Immature natural killer cell (primary cell): ENCODE measurements at regions not wholly inside any gene's neighbourhood (a gene's known extent, or its start where the extent isn't known, plus 50 kb on each side); places are given as distances from the start of the nearest gene placed in this dataset.

Source experiments
- DNase-seq, 3 donors: peaks; one replicate each; pipeline ENCODE4 v3.0.0; 2022; ENCODE audit warnings: mixed read lengths in 1 of 3
- H3K27ac Mint-ChIP-seq, 6 donors: one replicate each; pipeline ENCODE4 v1.8.0; 2020; ENCODE audit warnings: mixed read lengths in 6 of 6, mild to moderate bottlenecking in 5 of 6, inconsistent platforms in 4 of 6, moderate library complexity in 3 of 6
- H3K27me3 Mint-ChIP-seq, 3 donors: one replicate each; pipeline ENCODE4 v1.8.0; 2020 to 2021; ENCODE audit warnings: low read depth in 3 of 3, mild to moderate bottlenecking in 3 of 3, mixed read lengths in 3 of 3, moderate library complexity in 3 of 3, inconsistent platforms in 1 of 3
- H3K36me3 Mint-ChIP-seq, 3 donors: one replicate each; pipeline ENCODE4 v1.8.0; 2020; ENCODE audit warnings: mixed read lengths in 3 of 3, inconsistent platforms in 2 of 3, mild to moderate bottlenecking in 2 of 3
- H3K4me1 Mint-ChIP-seq, 2 donors: one replicate each; pipeline ENCODE4 v1.8.0; 2020; ENCODE audit warnings: inconsistent platforms in 2 of 2, mild to moderate bottlenecking in 2 of 2, mixed read lengths in 2 of 2, moderate library complexity in 1 of 2
- H3K4me3 Mint-ChIP-seq, 5 donors: one replicate each; pipeline ENCODE4 v1.8.0; 2020; ENCODE audit warnings: mild to moderate bottlenecking in 5 of 5, mixed read lengths in 5 of 5, inconsistent platforms in 3 of 5, moderate library complexity in 3 of 5
- H3K9me3 Mint-ChIP-seq, 6 donors: one replicate each; pipeline ENCODE4 v1.8.0; 2020; ENCODE audit warnings: mild to moderate bottlenecking in 6 of 6, mixed read lengths in 6 of 6, inconsistent platforms in 4 of 6, moderate library complexity in 3 of 6

DNA sequence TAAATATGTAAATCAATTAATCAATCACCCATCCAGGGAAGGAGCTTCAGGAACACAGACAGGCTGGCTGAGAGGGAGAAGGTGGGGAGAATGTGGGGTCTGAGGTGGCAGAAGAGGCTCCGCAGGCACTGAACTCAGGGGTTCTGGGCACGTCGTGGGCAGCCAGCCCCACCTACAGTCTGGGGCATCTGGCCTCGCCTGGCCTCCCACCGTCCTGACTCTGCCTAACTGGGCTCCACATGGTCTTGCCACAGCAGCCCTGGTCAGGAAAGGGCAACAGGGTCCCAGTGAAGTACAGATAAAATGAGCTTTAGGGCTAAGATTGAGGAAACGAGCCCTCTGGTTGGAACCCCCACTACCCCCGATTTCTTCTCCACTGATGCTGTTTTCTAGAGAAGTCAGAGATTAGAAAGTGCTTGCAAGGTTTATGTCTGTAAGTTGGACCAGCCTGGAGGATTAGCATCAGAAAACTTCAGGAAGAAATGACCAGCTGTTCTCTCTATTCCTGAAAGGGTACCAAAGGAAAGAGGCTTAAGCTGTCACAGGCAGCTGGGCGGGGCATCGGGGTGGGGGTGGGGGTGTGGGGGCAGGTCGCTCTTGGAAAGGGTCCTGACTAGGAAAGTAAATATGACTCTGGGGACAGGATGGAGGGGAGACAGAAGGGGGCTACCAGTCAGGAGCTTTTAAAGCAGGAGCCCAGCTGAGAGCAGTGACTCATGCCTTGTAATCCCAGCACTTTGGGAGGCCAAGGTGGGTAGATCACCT, 261.7 kb downstream of the BUD13 start:
- H3K9me3 Mint-ChIP-seq = peaks cover 0 to 2% (median 0%) of the 10 kb centered on the region in 6 donors
- H3K4me3 Mint-ChIP-seq = no peak overlapping the region
- H3K27me3 Mint-ChIP-seq = peaks cover 4 to 11% (median 7%) of the 10 kb centered on the region in 3 donors
- no peaks in the 10 kb centered on the region for H3K36me3 Mint-ChIP-seq
- H3K27ac Mint-ChIP-seq = no peak overlapping the region
- no peaks in the 10 kb centered on the region for H3K4me1 Mint-ChIP-seq
- no peak for DNase-seq

DNA sequence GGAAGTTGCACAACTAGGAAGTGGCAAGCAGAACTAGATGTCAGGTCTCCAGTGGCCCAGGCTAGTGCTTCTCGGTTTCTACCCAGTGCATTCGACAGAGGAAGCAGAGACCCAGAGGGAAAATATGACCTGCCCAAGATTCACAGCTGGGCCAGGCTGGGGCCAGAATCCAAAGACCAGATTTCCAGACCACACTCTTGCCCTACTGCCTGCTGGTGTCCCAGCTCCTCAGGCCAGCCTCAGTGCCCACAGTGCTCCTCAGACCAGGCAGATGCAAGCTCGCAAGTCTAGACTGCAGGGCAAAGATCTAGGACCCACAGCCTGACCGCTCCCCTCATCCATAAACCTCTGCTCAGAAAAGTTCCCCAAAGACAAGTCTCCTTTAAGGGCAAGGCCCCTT, 262.6 kb downstream of the BUD13 start:
- H3K27me3 Mint-ChIP-seq = peaks cover 6 to 11% (median 7%) of the 10 kb centered on the region in 3 donors
- no peaks in the 10 kb centered on the region for H3K36me3 Mint-ChIP-seq
- no peak for DNase-seq
- H3K4me3 Mint-ChIP-seq = no peak overlapping the region
- H3K9me3 Mint-ChIP-seq = peaks cover 0 to 2% (median 0%) of the 10 kb centered on the region in 6 donors
- H3K4me1 Mint-ChIP-seq = no peaks in the 10 kb centered on the region
- H3K27ac Mint-ChIP-seq = no peak overlapping the region

DNA sequence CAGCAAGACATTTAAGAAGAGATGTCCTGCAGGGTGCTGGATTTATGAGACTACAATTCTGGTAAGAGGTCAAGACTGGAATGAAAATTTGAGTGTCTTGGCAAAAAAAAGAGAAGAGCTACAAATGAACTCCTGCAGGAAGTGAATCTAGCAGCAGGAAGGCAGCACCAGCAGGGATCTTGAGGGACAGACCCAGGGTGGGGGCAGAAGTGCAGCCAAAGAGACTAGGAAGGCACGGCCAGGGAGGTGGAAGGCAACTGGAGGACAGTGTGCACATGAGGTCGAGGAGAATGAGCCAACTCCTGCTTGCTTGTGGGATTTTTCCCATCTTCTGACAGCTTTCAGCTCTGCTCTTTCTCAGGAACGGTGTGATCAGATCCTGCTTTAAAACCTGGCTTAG, 263.2 kb downstream of the BUD13 start:
- H3K4me1 Mint-ChIP-seq = no peaks in the 10 kb centered on the region
- no peak overlapping the region for H3K27ac Mint-ChIP-seq
- DNase-seq = no peak
- H3K9me3 Mint-ChIP-seq = peaks cover 0 to 2% (median 0%) of the 10 kb centered on the region in 6 donors
- H3K36me3 Mint-ChIP-seq = no peaks in the 10 kb centered on the region
- H3K27me3 Mint-ChIP-seq = peaks cover 6 to 11% (median 7%) of the 10 kb centered on the region in 3 donors
- H3K4me3 Mint-ChIP-seq = no peak overlapping the region

DNA sequence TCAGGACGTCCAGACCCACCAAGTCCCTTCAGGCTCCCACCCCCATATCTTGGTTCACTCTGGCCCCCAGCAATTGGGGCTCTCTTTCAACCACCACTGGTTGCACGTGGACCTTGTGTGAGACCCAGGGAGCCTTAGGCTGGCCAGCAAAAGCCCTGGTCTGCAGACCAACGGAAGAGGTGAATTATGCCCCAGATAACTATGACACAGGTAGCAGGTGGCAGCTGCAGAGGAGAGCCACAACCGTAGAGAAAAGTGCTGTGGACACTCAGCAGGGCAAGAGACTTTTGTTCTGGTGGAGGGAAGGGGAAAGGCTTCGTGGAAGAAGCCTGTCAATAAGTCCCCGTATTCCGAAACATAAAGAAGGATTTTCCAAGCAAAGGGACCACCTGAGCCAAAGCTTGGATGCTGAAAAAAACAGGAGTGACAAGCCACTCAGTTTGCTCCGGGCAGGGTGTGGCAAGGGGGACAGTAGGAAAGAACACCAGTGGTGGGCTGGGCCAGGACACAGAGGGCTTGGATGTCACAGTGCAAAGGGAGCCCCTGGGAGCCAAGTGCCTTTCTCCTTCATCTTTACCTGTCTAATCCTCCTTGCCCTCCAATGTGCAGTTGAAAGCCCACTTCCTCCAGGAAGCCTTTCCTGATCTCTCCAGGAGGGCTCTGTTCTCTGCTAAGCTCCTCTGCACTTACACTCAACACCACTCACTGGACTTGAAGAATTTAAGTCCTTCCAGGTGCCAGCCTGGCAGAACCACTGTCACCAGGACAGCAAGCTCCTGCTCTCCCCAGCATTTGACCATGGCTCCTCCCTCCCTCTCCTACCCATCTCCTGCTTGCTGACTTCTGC, 264.7 kb downstream of the BUD13 start:
- no peak overlapping the region for H3K27ac Mint-ChIP-seq
- DNase-seq = no peak
- no peaks in the 10 kb centered on the region for H3K4me1 Mint-ChIP-seq
- H3K27me3 Mint-ChIP-seq = peaks cover 7 to 10% (median 8%) of the 10 kb centered on the region in 3 donors
- no peaks in the 10 kb centered on the region for H3K36me3 Mint-ChIP-seq
- H3K4me3 Mint-ChIP-seq = no peak overlapping the region
- H3K9me3 Mint-ChIP-seq = peaks cover 0 to 2% (median 0%) of the 10 kb centered on the region in 6 donors

DNA sequence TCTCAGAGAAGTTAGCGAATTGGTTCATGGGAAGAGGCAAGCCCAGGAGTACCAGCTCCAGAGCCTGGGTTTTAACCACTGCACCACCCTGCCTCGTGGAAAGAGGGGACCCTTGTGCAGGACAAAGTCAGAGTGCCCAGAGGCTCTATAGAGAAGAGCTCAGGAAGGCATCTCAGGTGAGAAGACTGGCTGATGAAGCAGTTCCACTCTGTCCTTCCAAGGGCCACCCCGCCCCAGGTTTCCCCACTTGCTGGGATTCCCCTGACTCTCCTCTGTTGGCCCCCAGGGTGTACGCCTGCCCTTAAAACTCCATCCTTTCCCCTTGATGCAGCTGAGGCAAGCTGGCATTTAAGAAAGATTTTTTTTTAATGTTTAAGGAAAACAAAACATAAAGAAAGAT, 265.8 kb downstream of the BUD13 start:
- Mint-ChIP-seq H3K27ac (no peak overlapping the region), H3K9me3 (peaks cover 0 to 2% (median 0%) of the 10 kb centered on the region in 6 donors), H3K27me3 (peaks cover 8 to 19% (median 8%) of the 10 kb centered on the region in 3 donors), H3K36me3 (no peaks in the 10 kb centered on the region), H3K4me1 (no peaks in the 10 kb centered on the region), H3K4me3 (no peak overlapping the region)
- DNase-seq = no peak

DNA sequence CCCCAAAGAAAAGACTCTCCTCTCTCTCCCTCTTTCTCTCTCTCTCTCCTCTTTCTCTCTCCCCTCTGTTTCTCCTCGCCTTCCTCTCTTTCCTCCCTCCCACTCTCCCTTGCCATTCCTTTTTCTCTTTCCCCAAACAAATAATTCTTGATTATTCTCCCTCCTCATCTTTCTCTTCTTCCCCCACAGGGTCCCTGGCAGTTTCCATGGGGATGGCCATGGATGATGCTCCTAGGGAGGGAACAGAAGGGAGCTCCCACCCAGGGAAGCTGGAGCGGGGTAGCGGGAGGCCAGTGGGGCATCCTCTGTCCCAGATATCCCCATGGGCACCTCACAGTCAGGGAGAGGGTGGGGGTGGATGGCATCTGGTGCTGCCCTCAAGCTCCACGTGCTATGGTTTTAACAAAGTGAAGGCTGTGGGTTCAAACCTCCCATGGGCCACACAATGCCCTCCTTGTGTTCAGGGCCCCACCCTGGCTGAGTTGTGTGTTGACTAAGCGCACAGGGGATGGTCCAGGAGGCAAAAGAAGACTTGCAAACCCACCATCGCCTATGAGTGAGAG, 266.4 kb downstream of the BUD13 start:
- Mint-ChIP-seq H3K4me1 (no peaks in the 10 kb centered on the region), H3K36me3 (no peaks in the 10 kb centered on the region), H3K27me3 (peaks cover 8 to 25% (median 8%) of the 10 kb centered on the region in 3 donors), H3K27ac (no peak overlapping the region), H3K4me3 (no peak overlapping the region), H3K9me3 (peaks cover 0 to 2% (median 0%) of the 10 kb centered on the region in 6 donors)
- no peak for DNase-seq

DNA sequence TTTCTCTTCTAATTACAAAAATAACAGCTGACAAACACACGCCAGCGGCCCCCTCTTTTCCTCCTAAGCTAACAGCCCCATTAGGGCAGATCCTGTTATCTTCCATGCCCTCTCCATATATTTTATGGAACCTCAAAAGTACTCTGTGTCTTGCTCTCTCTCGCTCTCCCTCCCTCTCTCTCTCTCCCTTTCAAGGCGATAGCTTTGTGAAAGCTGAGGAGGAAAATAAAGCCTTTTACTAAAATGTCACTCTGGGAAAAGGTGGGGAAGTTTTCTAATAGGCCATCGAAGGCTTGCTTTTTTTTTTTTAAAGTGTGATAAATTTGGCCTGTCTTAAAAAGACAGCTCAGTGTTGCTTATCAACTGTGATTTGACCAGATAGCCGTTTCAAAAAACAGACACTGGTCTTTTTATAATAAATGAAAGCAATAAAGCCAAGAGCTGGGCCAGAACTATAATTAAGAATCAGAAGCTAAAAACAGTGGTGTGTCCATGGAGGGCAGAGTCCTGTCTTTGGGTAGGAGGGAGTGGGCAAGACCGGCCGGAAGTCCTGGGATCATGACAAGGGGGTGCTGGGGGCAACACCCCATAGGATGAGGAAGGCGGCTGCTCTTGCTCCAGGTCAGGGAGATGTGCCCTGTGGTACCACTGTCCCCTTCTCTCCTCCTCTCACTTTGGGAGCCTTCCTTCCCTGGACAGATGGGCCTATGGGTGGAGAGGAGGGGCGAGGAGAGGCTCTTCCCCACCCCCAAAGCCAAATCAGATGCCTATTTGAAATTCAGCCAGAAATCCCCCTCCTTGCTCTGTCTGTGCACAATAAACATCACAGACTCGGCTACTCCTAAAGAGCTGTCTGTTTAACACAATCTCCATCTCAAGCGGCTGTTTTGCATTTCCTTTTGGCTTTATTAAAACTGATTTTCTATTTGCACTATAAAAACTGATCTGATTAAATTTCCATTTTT, 267.2 kb downstream of the BUD13 start:
- Mint-ChIP-seq H3K4me3 (no peak overlapping the region), H3K27ac (no peak overlapping the region), H3K36me3 (no peaks in the 10 kb centered on the region)

DNA sequence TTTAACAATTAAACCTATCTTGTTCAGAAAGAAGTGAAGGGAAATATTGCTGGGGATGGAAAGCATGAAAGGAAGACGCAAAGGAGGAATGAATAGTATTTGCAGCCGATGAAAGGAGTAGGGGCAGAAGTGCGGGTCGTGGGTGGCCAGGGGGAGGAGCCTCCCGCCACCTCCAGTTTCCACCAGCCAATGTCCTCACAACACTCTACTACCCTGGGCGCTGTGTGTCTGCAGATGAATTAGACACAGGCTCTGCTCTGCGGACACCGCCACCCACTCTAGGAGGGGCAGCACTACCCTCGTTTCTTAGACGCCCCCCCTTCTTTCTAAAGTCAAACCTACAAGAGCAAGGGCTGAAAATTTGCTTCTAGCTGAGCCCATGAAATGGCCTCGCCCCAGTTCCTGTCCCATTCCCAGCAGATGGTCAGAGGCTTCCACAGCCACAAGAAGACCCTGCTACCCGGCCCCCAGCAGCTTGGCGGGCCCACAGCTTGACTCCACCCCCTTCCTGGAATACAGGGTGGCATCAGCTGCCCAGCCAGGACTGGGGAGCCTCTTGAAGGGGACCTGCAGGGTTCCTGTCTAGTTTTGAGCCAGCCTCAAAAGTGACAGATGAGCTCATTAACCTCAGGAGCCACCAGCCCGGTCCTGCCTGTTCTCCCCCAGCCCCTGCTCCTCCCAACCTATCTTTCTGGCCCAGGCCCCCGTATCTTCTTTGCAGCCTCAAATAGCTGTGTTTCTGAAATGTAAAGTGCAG, 268.1 kb downstream of the BUD13 start:
- DNase-seq = no peak
- Mint-ChIP-seq H3K27ac (no peak overlapping the region), H3K27me3 (peaks cover 5 to 25% (median 6%) of the 10 kb centered on the region in 3 donors), H3K4me1 (no peaks in the 10 kb centered on the region), H3K4me3 (no peak overlapping the region), H3K36me3 (no peaks in the 10 kb centered on the region), H3K9me3 (peaks cover 0 to 2% (median 0%) of the 10 kb centered on the region in 6 donors)

More for the DNA sequence above, 267.2 kb downstream of the BUD13 start:
- Mint-ChIP-seq H3K9me3 (peaks cover 0 to 2% (median 0%) of the 10 kb centered on the region in 6 donors), H3K27me3 (peaks cover 8 to 25% (median 8%) of the 10 kb centered on the region in 3 donors), H3K4me1 (no peaks in the 10 kb centered on the region)
- no peak for DNase-seq

DNA sequence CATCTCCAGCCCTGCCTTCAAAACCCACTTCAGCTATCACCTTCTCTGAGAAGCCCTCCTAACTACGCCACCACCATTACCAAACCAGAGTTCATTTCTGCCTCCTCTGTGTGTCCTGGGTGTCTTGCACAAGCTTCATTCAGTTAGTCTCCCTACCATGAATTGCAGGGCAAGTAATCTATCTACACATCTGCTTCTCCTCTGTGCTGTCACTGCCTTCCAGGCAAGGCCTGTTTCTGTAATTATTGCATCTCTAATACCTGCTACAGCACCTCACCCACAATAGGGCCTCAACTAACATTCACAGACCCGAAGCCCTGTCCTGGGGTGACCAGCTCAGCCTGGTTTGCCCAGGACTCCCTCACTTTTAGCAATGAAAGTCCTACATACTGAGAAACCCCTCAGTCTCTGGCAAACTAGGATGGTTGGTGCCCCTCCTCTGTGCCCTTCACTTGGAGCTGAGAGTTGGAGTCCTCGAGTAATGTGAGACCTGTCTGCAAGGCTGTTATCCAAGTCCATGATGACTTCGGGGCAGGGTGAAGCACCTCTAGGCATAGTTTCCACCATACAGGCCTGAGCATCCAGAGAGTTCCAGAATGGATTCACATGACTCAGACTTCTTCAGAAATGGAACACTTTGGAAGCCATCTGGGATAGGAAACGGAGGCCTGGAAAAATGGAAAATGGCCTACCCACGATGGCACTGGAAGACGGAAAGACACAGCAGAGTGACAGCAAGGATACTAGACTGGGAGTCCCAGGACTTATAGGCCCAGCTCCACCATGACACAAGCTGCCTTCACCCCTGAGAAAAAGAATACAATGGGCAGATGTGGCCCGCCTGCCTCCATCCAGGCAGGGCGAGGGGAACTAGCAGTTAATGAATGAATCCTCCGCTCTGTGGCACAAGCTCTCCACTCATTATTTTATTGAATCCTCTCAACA, 269.3 kb downstream of the BUD13 start:
- H3K9me3 Mint-ChIP-seq = peaks cover 0 to 2% (median 0%) of the 10 kb centered on the region in 6 donors
- H3K36me3 Mint-ChIP-seq = no peaks in the 10 kb centered on the region
- DNase-seq = no peak
- H3K4me3 Mint-ChIP-seq = no peak overlapping the region
- H3K4me1 Mint-ChIP-seq = no peaks in the 10 kb centered on the region
- no peak overlapping the region for H3K27ac Mint-ChIP-seq
- H3K27me3 Mint-ChIP-seq = peaks cover 4 to 21% (median 6%) of the 10 kb centered on the region in 3 donors

DNA sequence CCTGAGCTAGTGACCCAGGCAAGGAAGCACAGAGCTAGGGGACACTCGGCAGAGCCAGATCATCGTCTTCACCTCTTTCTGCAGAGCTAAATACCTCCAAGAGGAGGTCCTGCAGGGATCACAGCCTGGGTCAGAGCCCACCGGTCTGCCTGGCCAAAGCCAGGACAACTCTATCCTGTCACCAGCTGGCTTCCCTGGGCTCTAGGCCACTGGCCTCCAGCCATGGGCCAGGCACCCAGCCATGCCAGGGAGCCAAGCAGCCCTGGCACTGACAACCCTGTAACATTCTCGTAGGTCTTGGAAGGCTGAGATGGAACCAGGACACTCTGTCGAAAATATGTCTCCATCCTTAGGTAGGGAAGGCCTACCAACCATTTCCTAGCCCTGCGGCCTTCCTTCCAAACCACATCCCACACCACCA, 270.1 kb downstream of the BUD13 start:
- DNase-seq = no peak
- Mint-ChIP-seq H3K4me3 (no peak overlapping the region), H3K36me3 (no peaks in the 10 kb centered on the region), H3K27me3 (peaks cover 4 to 21% (median 6%) of the 10 kb centered on the region in 3 donors), H3K27ac (no peak overlapping the region), H3K4me1 (no peaks in the 10 kb centered on the region), H3K9me3 (peaks cover 0 to 2% (median 0%) of the 10 kb centered on the region in 6 donors)

DNA sequence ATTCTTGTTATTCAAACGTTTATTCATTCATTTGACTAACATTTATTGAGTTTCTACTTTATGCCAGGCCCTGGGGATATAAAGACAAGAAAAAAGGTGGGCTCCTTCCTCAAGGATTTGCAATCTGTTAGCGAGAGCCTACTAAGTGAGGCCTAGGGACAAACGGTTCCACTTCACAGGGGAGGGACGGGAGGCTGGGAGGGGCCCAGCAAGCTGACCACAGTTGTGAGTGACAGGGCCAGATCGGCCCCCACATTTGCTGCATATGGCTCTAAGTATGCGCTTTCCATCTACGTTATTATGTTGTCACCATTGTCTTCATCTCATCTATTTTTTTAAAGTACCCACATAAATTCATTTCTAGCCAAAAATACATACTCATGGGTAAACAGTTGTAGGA, 271.1 kb downstream of the BUD13 start:
- no peaks in the 10 kb centered on the region for H3K4me1 Mint-ChIP-seq
- H3K4me3 Mint-ChIP-seq = no peak overlapping the region
- H3K36me3 Mint-ChIP-seq = no peaks in the 10 kb centered on the region
- H3K27ac Mint-ChIP-seq = no peak overlapping the region
- peaks cover 6 to 21% (median 6%) of the 10 kb centered on the region in 3 donors for H3K27me3 Mint-ChIP-seq
- no peak for DNase-seq
- peaks cover 0 to under 1% (median 0%) of the 10 kb centered on the region in 6 donors for H3K9me3 Mint-ChIP-seq
